GM19372 (cell line): ENCODE measurements at regions not wholly inside any gene's neighbourhood (a gene's known extent, or its start where the extent isn't known, plus 50 kb on each side); places are given as distances from the start of the nearest gene placed in this dataset.
"Not testable (repeated sequence)": the region's sequence is repeated elsewhere in the genome, so short reads cannot be mapped to it uniquely, and the experiment has no call there.

Source experiments
- ATAC-seq: cut with Tn5 transposase; IDR thresholded peaks from one replicate; pipeline ENCODE4 v1.9.1; 2021; ENCODE audit warnings: mild to moderate bottlenecking, low read depth, moderate library complexity; ENCODE audit not compliant: unreplicated experiment

DNA sequence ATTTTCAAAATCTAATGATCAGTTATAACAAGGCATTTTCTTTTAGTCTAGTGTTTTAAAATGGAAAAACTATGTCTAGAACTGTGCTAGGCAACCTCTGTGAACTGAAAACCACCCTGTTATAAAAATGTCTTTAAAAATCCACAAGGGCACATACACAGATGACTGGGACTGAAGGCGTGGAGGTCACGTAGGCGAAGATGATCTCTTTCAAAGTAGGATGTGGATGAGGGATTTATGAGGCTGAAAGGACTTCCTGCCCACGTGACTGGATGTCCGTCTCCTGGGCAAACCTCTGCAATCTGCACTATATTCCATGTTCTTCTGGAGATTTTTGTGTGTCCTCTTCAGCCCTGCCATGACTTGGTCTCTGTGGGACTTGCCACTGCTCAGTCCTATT lies 84.2 kb upstream of the ZNF536 start:
- ATAC-seq = no peak

DNA sequence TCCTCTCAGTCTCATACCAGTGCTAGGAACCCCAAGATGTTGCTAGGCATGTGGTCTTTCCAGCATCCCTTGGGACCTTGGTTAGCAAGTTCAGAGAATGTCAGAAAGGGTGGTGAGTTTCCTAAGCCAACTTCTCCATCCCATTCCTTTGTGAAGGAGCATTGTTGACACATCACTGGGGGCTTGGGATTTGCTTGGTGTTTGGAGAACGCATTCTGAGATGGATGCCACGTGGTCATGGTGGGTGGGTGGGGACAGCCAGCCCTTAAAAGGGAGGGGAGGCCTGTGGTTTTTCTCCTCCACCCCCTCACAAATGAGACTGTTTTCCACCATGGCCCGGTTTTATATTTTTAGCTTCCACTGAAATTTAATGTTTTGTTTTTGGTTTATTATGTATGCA lies 83.3 kb upstream of the ZNF536 start:
- no peak for ATAC-seq

DNA sequence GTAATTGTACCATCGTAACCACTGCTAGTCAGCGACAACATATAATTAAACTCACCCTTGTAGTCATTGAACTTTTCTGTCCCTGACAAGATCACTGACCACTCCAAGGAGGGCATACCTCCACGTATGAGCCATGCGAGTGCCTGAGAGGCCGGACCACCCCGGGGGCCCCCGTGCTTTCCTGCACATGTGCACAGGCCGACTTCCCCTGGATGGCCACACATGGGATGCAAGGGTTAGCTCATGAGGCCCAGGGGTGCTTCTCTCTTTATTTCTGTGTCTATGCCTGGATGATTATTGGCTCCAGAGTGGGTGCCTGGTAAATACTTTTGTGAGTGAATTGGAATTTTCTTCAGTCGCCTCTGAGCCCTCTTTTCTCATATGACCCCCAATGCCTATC lies 82.8 kb upstream of the ZNF536 start:
- no peak for ATAC-seq

DNA sequence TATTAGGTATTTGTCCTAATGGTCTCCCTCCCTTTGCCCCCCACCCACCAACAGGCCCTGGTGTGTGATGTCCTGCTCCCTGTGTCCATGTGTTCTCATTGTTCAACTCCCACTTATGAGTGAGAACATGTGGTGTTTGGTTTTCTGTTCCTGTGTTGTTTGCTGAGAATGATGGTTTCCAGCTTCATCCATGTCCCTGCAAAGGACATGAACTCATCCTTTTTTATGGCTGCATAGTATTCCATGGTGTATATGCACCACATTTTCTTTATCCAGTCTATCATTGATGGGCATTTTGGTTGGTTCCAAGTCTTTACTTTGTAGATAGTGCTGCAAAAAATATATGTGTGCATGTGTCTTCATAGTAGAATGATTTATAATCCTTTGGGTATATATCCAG lies 81.4 kb upstream of the ZNF536 start:
- ATAC-seq = not testable (repeated sequence)

DNA sequence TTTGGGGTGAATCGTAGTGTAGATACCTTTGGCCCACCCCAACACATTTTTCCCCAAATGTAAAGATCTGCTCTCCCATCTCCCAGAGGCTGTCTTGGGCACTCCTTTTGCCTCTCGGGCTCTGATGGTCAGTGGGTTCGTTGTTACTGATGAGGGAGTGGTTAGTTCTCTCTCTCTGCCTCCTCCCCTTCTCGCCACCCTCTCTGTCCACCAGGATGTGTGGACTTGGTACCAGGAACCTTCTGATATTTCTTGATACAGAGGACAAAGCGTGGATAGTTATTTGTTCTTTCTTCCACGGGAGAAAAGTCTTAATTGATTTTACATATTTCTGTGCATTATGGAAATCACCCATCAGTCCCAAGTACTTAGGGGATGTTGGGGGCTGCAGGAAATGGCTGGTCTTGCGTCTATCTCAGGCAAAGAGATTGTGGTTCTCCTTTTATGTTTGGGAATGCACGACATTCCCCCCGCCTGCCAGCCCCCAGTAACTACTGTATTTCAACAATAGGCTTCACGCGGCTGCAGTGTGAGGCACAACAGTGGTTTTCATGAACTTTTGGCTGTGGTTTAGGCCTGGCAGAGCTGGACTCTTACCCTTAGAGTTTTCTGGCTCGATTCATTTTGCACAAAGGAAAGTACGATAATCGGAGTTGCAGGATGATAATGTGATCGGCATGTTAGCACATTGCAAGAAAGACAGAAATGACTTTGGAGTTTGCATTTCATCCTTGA lies 79.0 kb upstream of the ZNF536 start:
- no peak for ATAC-seq

DNA sequence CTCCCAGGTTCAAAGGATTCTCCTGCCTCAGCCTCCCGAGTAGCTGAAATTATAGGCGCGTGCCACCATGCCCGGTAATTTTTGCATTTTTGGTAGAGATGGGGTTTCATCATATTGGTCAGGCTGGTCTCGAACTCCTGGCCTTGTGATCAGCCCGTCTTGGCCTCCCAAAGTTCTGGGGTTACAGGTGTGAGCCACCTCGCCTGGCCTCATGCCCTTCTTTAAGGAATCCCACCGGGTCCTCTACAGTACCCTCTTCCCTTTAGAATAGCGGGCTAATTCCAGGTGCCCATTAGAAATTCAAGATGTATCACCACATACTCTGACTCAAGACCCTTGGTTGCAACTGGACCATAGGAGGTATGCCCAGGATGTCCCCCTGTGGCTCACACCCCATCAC lies 74.2 kb upstream of the ZNF536 start:
- no peak for ATAC-seq

DNA sequence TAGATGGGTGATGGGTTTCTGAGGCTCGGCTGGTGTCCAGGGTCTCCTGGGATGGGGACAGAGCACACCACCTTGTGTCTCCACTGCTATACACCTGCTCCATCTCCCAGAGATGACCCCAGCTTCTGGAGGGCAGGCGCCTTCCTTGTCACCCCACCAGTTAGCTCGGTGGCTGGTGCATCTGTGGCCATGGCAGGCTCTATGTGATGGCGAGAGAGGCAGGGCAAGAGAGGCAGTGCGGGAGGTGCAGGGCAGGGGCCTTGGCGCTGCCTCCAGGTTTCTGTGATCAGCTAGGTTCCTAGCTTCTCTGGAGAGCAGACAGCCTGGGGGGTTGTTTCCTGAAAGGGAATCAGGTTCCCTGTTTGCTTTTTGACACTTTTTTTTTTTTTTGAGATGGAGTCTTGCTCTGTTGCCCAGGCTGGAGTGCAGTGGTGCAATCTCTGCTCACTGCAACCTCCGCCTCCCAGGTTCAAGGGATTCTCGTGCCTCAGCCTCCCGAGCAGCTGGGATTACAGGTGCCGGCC lies 69.0 kb upstream of the ZNF536 start:
- no peak for ATAC-seq

DNA sequence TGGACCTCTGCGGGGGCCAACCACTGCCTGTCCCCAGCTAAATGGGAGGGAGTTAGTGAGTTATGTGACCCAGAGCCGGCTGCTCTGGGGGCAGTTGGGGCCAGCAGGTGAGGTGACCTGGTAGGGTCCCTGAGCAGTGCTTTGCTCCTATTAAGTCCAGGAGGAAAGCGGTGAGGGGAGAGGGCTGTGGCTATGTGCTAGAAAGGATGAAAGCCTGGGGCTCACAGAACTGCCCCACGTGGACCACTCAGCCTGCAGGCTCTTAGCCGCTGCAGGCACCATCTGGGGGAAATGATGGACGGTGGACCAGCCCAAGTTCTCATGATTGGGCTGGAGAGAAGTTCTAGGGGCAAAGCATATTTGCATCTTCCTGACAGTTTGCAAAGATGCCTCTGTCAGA lies 67.6 kb upstream of the ZNF536 start:
- no peak for ATAC-seq

DNA sequence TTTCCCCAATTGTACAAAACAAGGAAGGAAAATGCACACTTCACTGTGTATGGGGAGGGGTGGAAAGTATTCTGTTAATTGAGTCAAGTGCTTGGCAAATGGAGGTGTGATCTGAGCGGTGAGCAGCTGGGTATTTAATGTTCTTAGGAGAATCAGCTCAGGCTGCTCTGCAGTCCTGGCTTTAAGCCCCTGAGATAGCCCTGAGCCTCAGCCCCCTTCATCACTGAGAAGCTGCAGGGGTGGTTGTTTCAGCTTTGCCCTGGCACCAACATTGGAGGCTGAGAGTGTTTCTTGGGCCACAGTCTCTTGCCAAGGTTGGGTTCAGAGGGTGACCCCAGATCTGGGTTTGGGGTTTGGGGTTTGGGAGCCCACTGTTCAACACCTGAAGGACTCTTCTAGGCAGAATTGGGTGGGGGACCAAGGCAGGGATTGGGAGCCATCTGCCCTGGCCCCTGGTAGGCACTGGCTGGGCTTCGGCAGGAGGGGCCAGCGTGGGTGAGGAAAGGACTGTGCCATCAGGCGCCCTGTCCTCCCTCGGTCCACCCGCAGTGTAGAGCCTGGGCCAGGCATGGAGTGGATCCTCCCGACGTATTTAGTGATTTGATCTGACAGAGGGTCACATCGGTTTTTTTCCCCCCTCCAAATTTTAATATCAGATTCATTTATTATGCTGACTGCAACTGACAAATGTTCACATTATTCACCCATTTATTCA lies 66.7 kb upstream of the ZNF536 start:
- ATAC-seq = no peak

DNA sequence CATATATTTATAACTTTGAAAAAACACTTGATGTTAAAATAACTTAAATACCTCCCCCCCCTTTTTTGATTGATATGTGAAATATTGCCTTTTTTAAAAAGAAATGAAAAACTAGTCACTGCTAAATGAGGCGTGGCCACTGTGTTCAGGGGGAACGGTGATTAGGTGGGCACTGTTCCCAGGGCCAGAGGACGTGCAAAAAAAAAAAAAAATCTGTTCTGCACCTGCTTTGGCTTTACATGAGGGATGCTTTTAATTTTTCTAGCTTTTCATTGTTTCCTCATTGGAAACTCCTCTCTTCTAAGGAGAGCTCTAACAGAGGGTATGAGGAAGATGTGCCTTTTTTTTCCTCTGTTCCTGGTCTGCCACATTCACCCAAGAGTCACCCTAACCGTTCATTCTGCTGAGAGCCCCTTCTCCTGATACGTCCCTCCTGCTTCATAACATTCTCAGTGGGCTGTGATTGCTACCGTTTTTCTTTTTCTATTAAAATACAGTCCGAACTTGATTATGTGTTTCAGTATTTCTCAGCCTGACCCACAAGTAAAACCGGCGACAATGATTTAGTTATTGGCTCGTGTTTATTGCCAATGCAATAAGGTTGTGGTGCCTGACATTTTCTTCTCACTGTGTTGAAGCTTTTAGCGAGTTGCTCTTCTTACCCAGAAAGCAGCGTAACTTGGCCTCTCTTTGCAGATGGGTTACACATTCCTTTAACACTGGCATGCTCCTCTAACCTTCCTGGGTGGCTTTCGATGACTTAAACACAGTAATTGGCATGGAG lies 64.8 kb upstream of the ZNF536 start:
- ATAC-seq = no peak

DNA sequence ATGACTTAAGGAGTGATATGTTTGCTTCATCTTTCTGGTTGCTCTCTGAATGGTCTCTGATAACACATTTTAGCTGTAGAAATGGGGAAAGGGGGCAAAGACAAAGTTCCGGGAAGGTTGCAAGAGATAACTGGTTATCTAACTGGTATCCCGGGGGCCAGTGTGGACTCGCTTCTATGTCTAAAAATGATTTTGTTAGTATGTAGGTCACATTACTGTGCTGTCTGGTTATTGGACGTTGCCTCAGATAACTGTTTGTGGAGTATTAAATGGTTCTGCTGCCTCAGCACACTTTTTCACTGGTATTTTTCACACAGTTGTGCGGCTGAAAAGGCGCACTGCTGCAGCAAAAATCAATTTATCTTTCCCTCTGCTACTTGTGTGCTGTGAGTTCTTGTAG lies 63.0 kb upstream of the ZNF536 start:
- ATAC-seq = no peak

DNA sequence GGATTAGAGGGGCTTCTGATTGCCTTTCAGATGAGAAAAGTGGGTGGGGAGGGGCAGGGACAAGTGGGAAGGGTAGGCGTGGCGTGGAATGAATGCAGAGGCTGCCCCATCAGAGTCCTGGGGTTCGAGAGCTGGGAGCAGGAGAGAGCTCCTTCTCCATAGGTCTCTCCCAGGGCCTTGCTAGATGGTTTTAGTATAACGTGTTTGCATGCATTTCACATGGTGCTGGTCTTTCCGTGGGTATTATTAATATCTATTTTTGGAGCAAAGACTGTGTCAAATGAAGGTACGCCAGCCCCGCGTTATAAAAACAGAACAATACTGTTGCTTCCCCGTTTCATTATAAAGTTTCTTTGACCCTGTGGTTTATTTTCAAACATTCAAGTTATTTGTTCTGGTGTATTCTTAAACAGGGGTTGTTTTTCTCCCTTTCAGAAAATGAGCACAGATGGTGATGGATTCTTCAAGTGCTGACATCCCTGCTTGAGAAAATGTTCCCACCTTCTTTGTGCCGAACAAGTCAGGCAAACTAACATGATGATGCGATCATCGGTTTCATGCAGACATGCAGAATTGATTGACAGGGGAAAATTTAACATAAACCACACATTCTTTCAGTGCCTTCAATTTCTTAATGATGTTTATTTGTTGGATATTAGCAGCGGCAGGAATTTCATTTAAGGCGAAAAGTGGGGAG lies 62.1 kb upstream of the ZNF536 start:
- no peak for ATAC-seq

DNA sequence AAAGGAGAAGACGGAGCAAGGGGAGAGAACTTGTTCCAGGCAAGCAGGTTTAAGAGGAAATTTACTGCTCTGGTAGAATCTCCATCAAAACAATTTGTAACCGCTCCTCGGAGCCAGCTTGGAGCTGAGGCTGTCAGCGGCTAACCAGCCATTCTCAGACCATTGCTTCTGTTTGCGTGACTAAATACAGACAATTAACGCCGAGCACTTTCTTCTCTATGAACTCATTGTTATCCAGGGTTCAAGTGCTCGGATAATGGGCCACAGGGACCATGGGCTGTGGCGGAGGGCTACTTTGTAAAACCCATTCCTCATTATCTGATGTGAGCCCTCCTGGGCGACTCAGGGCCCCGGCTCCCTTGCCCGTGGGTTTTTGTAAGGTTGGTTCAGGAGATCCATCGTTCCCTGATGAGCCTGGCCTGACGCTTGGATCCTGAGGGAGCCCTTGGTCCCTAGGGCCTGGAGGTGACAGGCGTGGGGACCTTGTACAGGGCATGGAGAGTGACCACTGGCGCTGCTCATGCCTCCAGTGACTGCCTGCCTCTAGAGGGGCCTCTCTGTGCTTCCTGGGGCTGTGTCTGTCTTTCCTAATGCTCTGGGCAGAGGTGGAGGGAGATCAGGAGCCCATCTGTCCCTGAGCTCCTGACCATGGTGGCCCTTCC lies 61.5 kb upstream of the ZNF536 start:
- ATAC-seq = no peak

DNA sequence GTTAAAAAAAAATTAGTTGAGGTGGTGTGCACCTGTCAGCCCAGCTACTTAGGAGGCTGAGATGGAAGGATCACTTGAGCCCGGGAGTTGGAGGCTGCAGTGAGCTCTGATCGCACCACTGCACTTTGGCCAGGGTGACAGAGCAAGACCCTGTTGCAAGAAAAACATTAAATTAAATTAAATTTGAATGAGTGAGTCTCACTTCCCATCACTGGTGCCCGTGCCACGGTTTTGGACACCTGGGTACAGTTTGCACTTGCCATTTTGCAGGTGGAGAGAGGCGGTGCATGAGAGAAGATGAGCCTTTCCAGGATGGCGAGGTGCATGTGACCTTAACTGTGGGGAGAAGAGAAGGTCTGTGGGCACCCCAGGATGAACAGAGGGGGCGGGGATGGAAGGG lies 60.3 kb upstream of the ZNF536 start:
- ATAC-seq = no peak

DNA sequence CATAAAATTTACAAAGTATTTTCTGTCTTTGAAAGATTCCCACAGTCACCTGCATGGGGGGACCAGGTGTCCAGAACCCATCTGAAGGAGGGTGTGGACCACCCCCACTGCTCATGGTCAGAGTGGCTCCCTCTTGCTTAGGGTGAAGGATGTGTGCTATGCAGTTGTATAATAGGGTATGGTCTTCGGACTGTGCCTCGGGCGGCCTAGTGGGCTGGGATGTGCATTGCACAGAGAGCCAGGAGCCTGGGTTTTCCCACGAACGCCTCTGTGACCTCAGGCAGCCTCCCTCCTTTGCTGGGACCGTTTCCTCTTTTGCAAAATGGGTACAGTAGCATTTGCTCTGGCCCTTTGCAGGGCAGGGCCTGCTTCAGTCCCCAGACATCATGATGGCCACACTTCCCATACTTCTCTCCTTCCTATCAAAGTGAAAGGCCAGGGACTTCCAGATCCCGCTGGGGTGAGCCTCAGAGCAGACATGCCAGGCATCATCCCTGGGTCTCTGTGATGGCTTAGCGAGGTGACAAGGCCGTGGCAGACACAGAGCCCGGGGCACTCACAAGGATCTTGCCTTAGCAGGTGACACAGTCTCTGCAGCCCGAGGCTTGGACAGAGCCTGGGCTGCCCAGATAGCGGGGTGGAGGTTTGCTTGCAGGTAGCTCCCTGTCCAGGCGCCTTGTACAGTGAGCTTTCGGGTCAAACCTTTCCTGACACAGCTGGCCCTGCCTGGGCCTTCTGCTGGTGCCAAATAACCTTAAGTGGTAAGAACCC lies 59.4 kb upstream of the ZNF536 start:
- ATAC-seq = no peak

DNA sequence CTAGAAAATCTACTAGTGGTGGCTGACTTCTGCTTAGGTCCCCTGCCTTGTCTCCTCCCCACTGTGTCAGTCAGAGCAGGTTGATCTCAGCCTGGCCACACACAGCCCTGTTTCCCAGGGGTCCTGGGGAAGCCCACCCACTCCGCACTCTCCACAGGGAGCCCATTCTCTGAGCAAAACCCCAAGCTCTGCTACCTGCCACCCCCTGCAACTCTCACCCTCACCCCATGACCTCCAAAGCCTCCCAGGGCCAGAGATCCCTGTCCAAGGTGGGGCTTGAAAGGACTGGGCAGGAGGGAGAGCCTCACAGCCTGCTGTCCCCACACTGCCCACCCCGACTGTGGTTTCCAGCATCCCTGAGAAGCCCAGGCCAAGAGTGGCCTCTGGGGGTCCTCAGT lies 58.8 kb upstream of the ZNF536 start:
- no peak for ATAC-seq

DNA sequence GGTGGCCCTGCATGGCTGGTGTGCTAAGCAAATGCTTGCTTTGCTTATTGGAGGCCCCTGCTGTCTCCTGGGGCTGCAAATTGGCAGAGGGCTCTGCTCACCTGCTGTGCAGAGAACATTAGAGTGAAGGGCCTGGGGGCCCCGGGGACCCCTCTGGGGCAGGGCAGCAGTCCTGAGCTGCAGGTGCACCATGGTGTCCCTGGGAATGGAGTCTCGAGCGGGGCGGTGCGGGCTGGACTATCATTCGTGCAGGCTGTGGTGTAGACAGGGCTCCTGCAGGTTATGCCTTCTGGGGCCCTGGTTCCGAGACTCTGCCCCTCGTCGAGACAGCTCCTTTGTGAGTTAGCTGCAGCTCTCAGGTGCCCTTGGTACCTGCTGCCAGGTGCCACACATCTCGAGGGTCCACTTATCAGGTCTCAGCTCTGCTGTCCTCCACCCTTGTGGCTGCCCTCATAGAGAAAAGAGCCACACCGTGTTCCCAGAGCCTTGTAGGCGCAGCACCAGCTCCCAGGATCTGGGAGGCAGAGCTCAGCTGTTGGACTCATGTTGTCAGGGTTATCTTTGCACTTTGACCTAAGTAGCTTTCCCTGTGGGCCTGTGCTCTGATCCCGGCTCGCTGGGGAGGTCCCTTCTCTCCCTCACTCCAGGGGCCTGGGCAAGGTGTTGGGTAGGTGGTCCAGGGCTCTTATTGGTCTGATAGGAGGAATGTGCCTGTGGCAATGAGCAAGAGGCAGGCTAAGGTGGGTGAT lies 58.0 kb upstream of the ZNF536 start:
- no peak for ATAC-seq

DNA sequence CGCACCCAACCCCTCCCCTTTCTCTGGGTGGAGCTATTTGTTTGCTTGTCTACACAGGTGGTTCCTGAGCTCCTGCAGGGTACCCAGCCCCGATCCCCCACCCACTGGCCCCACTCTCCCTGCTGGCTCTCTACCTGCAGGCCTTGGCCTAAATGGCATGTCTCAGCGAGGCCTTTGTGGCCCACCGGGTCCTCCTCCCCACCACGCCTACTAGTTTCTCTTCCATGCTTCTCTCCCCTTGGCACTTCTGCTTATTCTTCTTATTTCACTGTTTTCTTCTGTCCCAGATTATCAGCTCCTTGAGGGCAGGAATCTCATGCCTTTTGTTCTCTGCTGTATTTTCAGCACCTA lies 57.4 kb upstream of the ZNF536 start:
- ATAC-seq = no peak

DNA sequence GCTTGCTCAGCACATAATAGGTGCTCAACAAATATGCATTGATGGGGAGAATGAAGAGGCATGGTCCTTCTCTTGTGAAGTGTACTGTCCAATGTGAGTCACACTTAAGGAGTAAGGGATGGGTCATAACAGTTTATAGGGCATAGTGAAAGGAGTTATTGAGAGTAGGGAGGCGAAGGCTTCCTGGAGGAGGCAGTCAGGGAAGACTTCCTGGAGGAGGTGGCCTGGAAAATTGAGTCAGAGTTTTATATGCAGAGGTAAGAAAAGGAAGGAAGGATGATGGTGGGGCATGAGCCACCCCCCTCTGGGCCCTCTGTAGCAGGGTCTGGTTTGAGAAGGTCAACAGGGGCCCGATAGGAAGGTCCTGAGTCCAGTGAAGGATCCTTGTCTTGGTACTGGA lies 57.0 kb upstream of the ZNF536 start:
- no peak for ATAC-seq
